PFSK-1 (cell line): ENCODE measurements at regions not wholly inside any gene's neighbourhood (a gene's known extent, or its start where the extent isn't known, plus 50 kb on each side); places are given as distances from the start of the nearest gene placed in this dataset.

Experiments used
- FOXP2 ChIP-seq: optimal IDR thresholded peaks from 2 replicates; pipeline ENCODE3; 2011; ENCODE audit warnings: borderline replicate concordance, control low read depth, inconsistent platforms; ENCODE audit not compliant: insufficient read depth; ENCODE audit errors: extremely low read length, extremely low read depth
- POLR2AphosphoS5 ChIP-seq: IDR thresholded peaks from 2 replicates; pipeline ENCODE4 v1.6.1; 2012; ENCODE audit warnings: low read depth, mild to moderate bottlenecking, control low read depth, low read length, moderate library complexity
- SIN3A ChIP-seq: IDR thresholded peaks from 2 replicates; pipeline ENCODE4 v1.6.1; 2012; ENCODE audit warnings: mild to moderate bottlenecking, low read length, moderate library complexity, borderline replicate concordance; ENCODE audit not compliant: insufficient read depth
- TAF1 ChIP-seq: IDR thresholded peaks from 2 replicates; pipeline ENCODE4 v1.6.1; 2012; ENCODE audit warnings: low read length, control low read depth, borderline replicate concordance; ENCODE audit not compliant: insufficient read depth
- TF ChIP-seq, protein P1 (sequence below), 2 experiments: IDR thresholded peaks; 2 replicates each; pipeline versions ENCODE4 v1.6.1 to v1.8.0; 2011 to 2012; ENCODE audit warnings: low read depth in 2 of 2, low read length in 2 of 2, control low read depth in 1 of 2, inconsistent platforms in 1 of 2, mild to moderate bottlenecking in 1 of 2, moderate library complexity in 1 of 2; ENCODE audit not compliant: insufficient read depth in 1 of 2

DNA sequence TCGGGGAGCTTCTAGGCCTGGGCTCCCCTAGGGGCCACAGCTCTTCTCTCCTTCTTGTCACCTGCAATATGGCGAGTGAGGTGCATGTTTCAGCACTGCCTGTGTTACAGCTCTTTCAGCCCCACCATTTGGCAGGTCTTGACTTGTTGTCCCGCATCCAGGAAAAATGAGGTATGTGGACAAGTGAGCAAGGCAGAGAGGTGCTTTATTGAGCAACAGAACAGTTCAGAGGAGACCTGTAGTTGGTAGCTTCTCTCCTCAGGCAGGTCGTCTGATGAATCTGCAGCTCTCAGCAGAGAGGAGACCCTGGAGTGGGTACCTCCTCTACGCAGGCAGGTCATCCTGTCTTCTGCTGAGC is 208.2 kb upstream of the USP25 start:
- TF ChIP-seq FOXP2: no peak
- TF ChIP-seq TAF1: no peak
- no peak for TF ChIP-seq POLR2AphosphoS5
- no peak for TF ChIP-seq SIN3A
- TF ChIP-seq, protein P1, sequence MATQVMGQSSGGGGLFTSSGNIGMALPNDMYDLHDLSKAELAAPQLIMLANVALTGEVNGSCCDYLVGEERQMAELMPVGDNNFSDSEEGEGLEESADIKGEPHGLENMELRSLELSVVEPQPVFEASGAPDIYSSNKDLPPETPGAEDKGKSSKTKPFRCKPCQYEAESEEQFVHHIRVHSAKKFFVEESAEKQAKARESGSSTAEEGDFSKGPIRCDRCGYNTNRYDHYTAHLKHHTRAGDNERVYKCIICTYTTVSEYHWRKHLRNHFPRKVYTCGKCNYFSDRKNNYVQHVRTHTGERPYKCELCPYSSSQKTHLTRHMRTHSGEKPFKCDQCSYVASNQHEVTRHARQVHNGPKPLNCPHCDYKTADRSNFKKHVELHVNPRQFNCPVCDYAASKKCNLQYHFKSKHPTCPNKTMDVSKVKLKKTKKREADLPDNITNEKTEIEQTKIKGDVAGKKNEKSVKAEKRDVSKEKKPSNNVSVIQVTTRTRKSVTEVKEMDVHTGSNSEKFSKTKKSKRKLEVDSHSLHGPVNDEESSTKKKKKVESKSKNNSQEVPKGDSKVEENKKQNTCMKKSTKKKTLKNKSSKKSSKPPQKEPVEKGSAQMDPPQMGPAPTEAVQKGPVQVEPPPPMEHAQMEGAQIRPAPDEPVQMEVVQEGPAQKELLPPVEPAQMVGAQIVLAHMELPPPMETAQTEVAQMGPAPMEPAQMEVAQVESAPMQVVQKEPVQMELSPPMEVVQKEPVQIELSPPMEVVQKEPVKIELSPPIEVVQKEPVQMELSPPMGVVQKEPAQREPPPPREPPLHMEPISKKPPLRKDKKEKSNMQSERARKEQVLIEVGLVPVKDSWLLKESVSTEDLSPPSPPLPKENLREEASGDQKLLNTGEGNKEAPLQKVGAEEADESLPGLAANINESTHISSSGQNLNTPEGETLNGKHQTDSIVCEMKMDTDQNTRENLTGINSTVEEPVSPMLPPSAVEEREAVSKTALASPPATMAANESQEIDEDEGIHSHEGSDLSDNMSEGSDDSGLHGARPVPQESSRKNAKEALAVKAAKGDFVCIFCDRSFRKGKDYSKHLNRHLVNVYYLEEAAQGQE (IDR thresholded peaks at IDR 0.05; ENCODE audit: insufficient read depth in 1 of 2, low read depth in 2 of 2, low read length in 2 of 2): no peak

GRCh38 chr21:15522148-15522547 is 207.6 kb upstream of the USP25 start:
- TF ChIP-seq, protein P1 (IDR thresholded peaks at IDR 0.05; ENCODE audit: insufficient read depth in 1 of 2, low read depth in 2 of 2, low read length in 2 of 2): no peak
- TF ChIP-seq POLR2AphosphoS5 (no peak), TAF1 (no peak), SIN3A (no peak), FOXP2 (no peak)

DNA sequence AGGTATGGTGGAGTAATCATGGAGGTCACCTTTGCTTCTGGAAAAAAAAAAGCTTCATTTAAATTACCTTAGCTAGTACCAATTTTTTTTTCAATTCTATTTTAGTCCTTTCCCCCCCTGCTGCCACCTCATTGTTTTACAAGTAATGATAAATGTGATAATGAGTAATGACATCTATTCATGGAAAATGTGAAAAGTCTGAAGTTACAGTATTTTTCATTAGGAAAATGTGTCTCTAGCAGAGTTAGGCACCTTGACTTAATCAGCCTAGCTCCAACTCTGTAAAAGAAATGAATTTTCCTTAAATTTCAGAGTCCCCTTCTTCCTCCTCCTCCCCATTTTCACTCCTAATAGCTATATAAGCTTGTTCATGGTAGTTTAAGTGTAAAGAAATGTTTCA is 204.9 kb upstream of the USP25 start:
- TF ChIP-seq SIN3A (no peak), TAF1 (no peak), FOXP2 (no peak), POLR2AphosphoS5 (no peak)
- TF ChIP-seq, protein P1 (IDR thresholded peaks at IDR 0.05; ENCODE audit: insufficient read depth in 1 of 2, low read depth in 2 of 2, low read length in 2 of 2): no peak

GRCh38 chr21:15526798-15527197 is 203.0 kb upstream of the USP25 start:
- no peak for TF ChIP-seq SIN3A

DNA sequence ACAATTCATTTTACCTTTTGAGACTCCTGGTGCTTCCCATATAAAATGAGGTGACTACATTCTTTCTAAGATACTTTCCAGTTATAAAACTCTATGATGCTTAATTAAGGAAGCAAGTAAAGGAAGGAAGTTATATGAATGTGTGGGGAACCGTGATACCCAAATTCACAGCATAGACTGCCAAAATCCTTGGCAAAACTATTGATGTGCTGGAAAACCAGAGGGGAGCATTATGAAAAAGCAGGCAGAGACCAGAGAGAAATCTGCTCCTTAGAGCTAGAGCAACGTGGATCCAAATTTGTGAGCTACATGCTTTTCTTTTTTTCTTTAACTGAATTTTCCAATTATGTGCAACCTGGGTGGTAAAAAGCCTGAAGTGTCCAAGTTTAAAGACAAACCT is 201.4 kb upstream of the USP25 start:
- no peak for TF ChIP-seq FOXP2
- TF ChIP-seq, protein P1 (IDR thresholded peaks at IDR 0.05; ENCODE audit: insufficient read depth in 1 of 2, low read depth in 2 of 2, low read length in 2 of 2): no peak
- TF ChIP-seq SIN3A: no peak
- no peak for TF ChIP-seq TAF1
- no peak for TF ChIP-seq POLR2AphosphoS5

DNA sequence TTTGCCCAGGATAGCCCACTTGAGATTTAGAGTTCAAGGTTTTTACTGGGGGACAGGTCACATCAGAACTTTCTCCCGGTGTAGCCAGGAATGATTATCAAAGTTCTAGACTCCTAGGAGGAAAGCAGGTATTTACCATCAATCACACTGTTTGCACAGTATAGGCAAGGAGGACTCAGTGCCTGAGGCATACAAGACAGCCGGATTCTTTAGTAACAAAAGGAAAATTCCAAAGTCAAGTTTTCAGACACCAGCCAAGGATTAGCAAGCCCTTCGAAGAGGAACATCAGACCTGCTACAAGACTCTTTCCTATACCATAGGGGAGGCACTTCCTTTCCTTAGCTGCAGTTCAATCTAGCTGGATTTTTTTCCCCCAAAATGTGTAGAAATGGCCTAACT is 197.8 kb upstream of the USP25 start:
- TF ChIP-seq SIN3A: no peak
- no peak for TF ChIP-seq POLR2AphosphoS5
- no peak for TF ChIP-seq TAF1
